Peyer's patch (tissue), 4 donors: ENCODE measurements at regions not wholly inside any gene's neighbourhood (a gene's known extent, or its start where the extent isn't known, plus 50 kb on each side); places are given as distances from the start of the nearest gene placed in this dataset.

ENCODE experiments used
- CTCF ChIP-seq, 6 experiments: fragments of 450-650 bp in 4 of 6; fragments of 200-600 bp in 2 of 6; sonication (generic) in 1 of 6; IDR thresholded peaks; one replicate each; pipeline ENCODE4 v1.5.1; 2017 to 2019; ENCODE audit warnings: antibody characterized with exemption in 6 of 6, mild to moderate bottlenecking in 3 of 6, moderate library complexity in 1 of 6
- POLR2A ChIP-seq, 2 donors: fragments of 450-650 bp; IDR thresholded peaks; one replicate each; pipeline ENCODE4 v1.5.1; 2017; ENCODE audit warnings: antibody characterized with exemption in 2 of 2, mild to moderate bottlenecking in 2 of 2, moderate library complexity in 2 of 2

- no peak for TF ChIP-seq CTCF (IDR thresholded peaks at IDR 0.05)
- TF ChIP-seq POLR2A (IDR thresholded peaks at IDR 0.05), result no peak
Measured at GRCh38 chr13:68676513-68677115, 1431.0 kb upstream of the ATXN8OS start.
